Dermis microvascular lymphatic vessel endothelial cell (primary cell): ENCODE measurements at regions not wholly inside any gene's neighbourhood (a gene's known extent, or its start where the extent isn't known, plus 50 kb on each side); places are given as distances from the start of the nearest gene placed in this dataset.
"Not testable (repeated sequence)": the region's sequence is repeated elsewhere in the genome, so short reads cannot be mapped to it uniquely, and the experiment has no call there.

Experiments used
- DNase-seq, 2 donors: peaks; one replicate each; pipeline versions ENCODE4 v3.0.0 to v3.0.0-alpha.2; 2010; ENCODE audit warnings: low read depth in 2 of 2

- DNase-seq, result not testable (repeated sequence)
These were observed 130.5 kb upstream of the SEMA6A start for GRCh38 chr5:116705121-116705519.

- no peak for DNase-seq
These were observed 129.3 kb upstream of the SEMA6A start for GRCh38 chr5:116703941-116704340.

GRCh38 chr5:116703328-116703727, 128.7 kb upstream of the SEMA6A start:
- DNase-seq, result no peak

DNA sequence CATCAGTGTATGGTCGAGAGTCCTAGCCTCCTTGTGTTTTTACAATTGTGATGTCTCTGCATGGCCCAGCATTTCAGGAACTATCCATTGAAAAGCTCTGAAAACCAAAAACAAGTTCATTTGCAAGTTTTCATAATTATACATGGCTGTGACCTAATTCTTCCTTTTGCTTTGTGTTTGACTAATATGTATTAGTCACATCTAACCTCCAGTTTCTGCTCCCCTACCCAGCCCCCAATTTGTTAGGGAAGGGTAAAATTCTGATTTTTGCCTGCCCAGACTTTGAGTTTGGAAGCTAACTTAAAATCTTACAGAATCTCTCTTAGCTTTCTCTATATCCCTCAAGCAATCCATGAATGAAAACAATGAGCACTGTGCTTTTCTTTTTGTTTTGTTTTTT, 128.2 kb upstream of the SEMA6A start:
- no peak for DNase-seq

DNA sequence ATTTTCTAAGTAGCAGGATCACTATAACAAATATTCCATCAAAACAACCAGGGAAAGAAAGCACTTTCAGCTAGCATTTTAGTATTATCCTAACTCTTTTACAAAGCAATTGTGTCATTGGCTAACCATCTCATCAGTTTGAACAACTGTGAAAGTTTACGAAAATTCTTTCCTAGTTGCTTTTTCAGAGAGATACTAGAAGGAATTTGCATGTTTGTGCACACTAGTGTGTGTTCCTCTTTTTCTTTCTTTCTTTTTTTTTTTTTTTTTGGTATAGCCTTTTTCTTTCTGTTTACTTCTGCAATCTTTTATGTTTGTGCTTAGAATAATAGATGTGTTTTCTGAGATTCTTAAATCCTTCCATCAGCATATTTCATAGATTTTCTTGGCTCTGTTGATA, 124.7 kb upstream of the SEMA6A start:
- no peak for DNase-seq

DNA sequence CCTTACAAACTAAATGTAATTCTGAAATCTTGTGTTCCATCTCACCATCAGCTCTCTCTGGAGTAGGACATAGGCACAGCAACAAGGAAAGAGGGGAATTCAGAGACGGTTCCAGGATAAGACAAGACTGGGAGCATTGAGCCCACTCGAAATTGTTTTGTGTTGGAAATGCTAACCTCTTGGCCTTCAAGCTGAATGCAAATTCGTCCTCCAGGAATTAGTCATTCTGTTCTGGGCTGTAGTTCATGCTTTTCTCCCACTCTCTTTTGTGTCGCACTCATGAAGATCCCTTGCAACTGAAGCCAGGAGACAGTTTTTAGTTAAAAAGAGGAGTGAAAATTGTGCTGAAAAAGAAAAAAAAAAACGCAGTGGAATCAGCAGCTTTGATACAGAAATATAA, 121.7 kb upstream of the SEMA6A start:
- DNase-seq, result no peak

DNA sequence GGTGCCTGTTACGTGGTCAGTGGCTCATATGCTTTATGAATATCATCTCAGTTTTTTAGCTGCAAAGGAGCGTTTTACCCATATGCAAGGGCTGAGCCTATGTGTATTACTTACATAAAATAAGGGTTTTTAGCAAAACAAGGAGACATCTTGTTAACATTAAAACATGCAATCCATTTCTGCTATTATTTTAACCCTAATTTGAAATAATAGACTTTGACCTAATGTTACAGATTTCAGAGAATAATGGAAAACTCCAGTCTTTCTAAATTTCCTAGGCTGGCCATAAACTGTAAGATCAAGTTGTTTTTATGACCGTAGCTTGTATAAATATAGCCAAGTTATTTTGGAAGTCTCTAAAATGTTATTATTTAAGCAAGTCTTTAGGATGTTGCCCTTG, 121.1 kb upstream of the SEMA6A start:
- DNase-seq, result no peak

- no peak for DNase-seq
These were observed 111.8 kb upstream of the SEMA6A start for GRCh38 chr5:116686438-116686837.

DNA sequence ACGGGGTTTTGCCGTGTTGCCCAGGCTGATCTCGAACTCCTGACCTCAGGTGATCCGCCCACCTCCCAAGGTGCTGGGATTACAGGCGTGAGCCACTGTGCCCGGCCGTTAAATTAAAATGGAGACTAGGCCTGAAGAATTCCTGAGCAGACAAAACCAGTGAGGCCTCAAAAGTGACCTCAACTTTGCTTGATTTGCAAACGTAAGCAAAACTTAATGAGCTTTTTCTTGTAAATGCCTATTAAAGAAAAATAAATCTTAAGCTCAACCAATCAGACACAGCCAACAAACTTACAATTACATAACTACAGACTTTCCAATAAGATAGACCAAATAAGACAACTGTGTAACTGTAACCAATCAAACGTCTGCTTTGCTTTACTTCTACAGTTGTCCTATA, 111.3 kb upstream of the SEMA6A start:
- no peak for DNase-seq

DNA sequence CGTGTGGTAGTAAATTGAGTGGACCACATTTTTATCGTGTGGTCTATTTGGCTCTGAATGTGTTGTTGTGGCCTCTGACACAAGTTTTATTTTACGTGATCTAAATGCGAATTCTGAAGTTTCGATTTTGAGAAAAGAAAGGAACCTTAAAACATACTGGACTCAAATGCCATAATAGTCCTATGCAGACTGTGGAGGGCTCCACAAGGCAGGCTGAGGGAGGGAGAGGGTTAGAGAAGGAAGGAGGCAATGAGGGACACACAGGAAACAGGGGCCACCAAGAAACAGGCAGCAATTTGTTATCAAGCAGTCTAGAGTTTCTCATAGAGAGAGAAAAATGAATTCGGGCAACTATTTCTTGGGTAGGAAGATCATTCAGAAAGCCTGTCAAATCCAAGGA, 110.4 kb upstream of the SEMA6A start:
- DNase-seq, result no peak

- no peak for DNase-seq
These were observed 106.9 kb upstream of the SEMA6A start for GRCh38 chr5:116681334-116682013.

DNA sequence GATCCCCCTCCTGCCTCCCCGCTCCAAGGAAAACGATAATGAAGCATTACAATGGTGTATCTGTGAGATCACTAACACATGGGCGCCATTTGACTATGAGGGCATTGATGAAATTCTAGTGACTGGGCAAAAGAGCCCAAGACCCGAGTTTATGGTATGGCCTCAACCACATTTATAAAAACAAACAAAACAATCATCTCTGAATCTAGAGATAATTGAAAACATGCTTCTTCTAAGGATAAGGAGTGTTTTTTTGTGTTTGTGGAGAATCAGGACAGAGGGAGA, 100.9 kb upstream of the SEMA6A start:
- no peak for DNase-seq

GRCh38 chr5:116674881-116675625, 100.4 kb upstream of the SEMA6A start:
- no peak for DNase-seq

- no peak for DNase-seq
These were observed 98.8 kb upstream of the SEMA6A start for GRCh38 chr5:116673453-116673852.

DNA sequence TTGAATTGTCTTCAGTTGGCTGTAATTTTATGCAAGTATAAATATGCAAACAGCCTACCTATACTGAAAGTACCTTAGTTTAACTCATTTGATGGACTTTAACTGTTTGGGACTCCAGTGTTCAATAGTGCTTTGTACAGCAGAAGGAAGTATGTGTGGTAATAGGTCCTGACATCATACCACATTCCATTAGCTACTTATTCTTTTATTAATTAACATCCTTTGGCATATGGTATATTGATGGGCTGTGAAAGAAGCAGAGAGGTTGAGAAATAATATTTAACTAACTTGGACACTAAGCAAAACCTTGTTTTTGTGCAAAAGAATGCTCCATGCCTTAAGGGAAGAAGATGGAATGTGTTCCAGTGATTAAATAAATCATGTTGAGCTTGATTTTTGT, 97.6 kb upstream of the SEMA6A start:
- DNase-seq, result no peak

DNA sequence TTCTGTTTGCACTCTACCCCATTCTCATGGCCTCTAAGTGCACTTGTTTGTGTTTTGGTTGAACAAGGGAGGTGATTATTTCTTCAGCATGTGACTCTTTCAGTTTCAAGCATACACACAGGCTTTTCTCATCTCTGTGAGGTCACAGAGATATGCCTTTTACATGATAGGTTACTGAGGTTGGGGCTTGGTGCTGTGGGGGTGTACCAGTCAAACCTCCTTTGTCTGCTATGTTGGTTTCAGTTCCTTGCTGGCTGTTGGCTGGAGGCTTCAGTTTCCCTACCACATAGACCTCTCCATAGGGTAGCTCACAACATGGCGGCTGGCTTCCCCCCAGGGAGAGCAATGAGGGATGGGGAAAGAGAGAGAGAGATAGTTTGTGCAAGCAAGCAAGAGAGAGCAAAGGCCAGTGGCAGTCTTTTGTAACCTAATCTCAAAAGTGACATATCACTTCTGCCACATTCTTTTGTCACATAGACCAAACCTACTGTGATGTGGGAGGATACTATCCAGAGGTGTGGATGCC, 96.7 kb upstream of the SEMA6A start:
- no peak for DNase-seq

DNA sequence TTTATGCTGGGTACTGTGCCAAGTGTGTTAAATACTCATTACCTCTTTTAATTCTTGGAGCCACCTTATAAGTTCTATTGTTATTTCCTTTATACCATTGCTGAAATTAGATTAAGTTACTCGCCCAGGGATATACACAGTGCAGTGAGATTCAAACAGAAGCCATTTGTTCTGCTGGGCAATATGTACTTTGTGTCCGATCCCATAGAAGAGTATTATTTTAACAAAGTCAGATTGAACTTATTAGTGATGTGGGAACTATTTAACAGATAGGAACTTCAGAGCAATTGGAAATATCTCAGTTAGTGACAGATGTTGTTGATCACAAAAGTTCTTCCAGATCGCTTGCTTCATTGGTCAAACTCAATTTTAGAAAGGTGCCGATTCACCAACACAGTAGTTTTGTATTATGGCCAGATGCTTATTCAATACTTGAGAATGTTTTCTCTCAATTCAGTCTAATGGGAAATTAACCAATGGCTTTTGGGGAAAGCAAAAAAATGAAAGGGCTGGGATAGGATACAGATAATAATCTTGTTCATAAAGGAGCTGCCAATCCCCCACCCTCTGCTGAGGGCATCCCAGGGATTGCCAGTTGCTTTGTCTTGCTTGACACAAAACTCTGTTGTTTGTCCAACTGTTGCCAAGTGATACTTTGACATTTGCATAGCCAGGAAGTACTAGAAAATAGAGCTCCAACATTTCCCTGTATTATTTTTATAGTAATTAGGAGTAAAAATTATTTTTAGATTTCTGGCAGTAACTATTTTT, 94.8 kb upstream of the SEMA6A start:
- DNase-seq, result peak in 1 of 2 donors; percentile 32

DNA sequence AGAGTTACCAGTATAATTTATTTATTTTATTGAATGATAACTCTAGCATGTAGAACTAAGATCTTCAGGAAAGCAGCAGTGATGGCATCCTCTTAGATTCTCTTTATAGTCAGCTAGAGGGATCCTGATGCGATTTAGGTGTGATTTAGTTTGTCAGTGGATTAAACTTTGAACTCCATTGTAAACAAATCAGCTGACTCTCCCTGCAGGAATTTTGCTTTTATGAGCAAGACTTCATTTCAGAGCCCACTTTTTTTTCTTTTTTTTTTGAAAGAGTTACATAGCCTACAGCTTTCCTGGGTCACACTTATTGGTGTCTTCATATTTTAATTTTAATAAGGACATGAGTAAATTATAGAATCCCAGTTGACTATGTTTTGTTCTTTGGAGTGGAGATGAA, 93.8 kb upstream of the SEMA6A start:
- no peak for DNase-seq

DNA sequence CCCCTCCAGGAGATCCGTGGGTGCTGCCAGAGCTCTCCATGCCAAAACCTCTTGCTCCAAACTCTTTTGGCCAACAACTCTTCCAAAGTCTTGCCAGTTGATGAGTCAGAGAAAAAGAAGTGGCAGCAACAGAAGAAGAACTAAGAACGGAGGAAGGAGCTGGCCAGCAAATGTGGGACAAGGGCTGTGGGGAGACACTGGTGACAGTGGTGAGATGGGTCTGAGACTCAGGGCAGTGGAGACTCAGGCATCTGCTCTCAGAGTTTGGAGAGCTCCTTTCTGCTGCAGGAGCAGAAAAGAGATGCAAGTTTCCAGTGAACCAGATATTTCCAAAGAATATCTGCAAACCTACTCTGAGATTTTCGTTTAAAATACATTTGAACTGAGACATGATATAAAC, 92.3 kb upstream of the SEMA6A start:
- no peak for DNase-seq

- DNase-seq, result no peak
These were observed 90.4 kb upstream of the SEMA6A start for GRCh38 chr5:116664988-116665387.

GRCh38 chr5:116663081-116663480, 88.5 kb upstream of the SEMA6A start:
- no peak for DNase-seq

DNA sequence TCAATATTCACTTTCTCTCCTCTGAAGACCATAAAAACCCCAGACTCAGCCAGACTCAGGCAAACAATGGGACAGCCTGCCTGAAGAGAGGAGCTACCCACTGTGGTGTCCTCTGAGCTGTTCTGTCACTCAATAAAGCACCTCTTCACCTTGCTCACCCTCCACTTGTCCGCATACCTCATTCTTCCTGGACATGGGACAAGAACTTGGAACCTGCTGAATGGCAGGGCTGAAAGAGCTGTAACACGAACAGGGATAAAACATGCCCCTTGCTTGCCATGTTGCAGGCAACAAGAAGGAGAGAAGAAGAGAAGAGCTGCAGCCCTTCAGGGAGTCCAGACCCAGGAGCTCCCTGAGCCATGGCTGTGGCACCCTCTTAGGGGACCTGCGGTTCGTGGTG, 86.8 kb upstream of the SEMA6A start:
- DNase-seq, result no peak

GRCh38 chr5:116660929-116661328, 86.3 kb upstream of the SEMA6A start:
- DNase-seq, result no peak
